Gastrocnemius medialis (tissue), 4 donors: ENCODE measurements at regions not wholly inside any gene's neighbourhood (a gene's known extent, or its start where the extent isn't known, plus 50 kb on each side); places are given as distances from the start of the nearest gene placed in this dataset.

Experiments
- CTCF ChIP-seq, 5 experiments: fragments of 450-650 bp in 3 of 5; fragments of 200-600 bp in 2 of 5; sonication (generic) in 2 of 5; IDR thresholded peaks in 4 of 5; conservative IDR thresholded peaks in 1 of 5; 1 replicate in 4 of 5; 2 replicates in 1 of 5; pipeline ENCODE4 v1.5.1; 2016 to 2019; ENCODE audit warnings: antibody characterized with exemption in 5 of 5, mild to moderate bottlenecking in 3 of 5, moderate library complexity in 3 of 5
- POLR2A ChIP-seq, 2 donors: fragments of 450-650 bp; IDR thresholded peaks; one replicate each; pipeline ENCODE4 v1.6.1; 2017; ENCODE audit warnings: antibody characterized with exemption in 2 of 2, mild to moderate bottlenecking in 2 of 2, moderate library complexity in 2 of 2

- TF ChIP-seq CTCF (IDR thresholded peaks at IDR 0.05 in 4 of 5, conservative IDR thresholded peaks at IDR 0.05 in 1 of 5) (no peak), POLR2A (IDR thresholded peaks at IDR 0.05) (no peak)
Observed at GRCh38 chr5:99054972-99055371, 126.2 kb upstream of the CHD1 start.
